ENCODE measurements at regions not wholly inside any gene's neighbourhood (a gene's known extent, or its start where the extent isn't known, plus 50 kb on each side); places are given as distances from the start of the nearest gene placed in this dataset.

- no peaks in the 10 kb centered on the region for H4K20me1 ChIP-seq (ENCODE audit: control insufficient read depth, insufficient read depth)
- TF ChIP-seq ZZZ3 (IDR thresholded peaks at IDR 0.05; ENCODE audit: control insufficient read depth, insufficient read length, low read depth): no peak
- no peak for TF ChIP-seq BHLHE40 (IDR thresholded peaks at IDR 0.05; ENCODE audit: borderline replicate concordance in 1 of 2, low read depth in 2 of 2, low read length in 1 of 2)
- no peak for TF ChIP-seq TCF7 (IDR thresholded peaks at IDR 0.05; ENCODE audit: borderline replicate concordance)
- TF ChIP-seq ZNF622 (IDR thresholded peaks at IDR 0.05): no peak
- no peak for TF ChIP-seq ZBTB40 (IDR thresholded peaks at IDR 0.05; ENCODE audit: borderline replicate concordance)
- TF ChIP-seq NBN (IDR thresholded peaks at IDR 0.05): no peak
- no peak for TF ChIP-seq TBL1XR1 (IDR thresholded peaks at IDR 0.05; ENCODE audit: low read depth, low read length)
- TF ChIP-seq MYB (IDR thresholded peaks at IDR 0.05; ENCODE audit: borderline replicate concordance, low read depth, low read length): no peak
- no peak for TF ChIP-seq SMAD5 (IDR thresholded peaks at IDR 0.05; ENCODE audit: low read depth)
- TF ChIP-seq STAT3 (IDR thresholded peaks at IDR 0.05; ENCODE audit: low read depth, low read length): no peak
- no peak for TF ChIP-seq ZBED1 (IDR thresholded peaks at IDR 0.05; ENCODE audit: borderline replicate concordance)
- TF ChIP-seq SREBF2 (IDR thresholded peaks at IDR 0.05; ENCODE audit: low read length): no peak
- TF ChIP-seq SMARCA5 (IDR thresholded peaks at IDR 0.05): no peak
- TF ChIP-seq PBX3 (IDR thresholded peaks at IDR 0.05; ENCODE audit: insufficient replicate concordance, low read depth, low read length): no peak
- no peak for TF ChIP-seq ATF3 (IDR thresholded peaks at IDR 0.05; ENCODE audit: borderline replicate concordance, extremely low read depth, low read depth, low read length)
- no peak for TF ChIP-seq IRF4 (IDR thresholded peaks at IDR 0.05; ENCODE audit: low read depth, low read length)
- no peak for TF ChIP-seq HSF1 (IDR thresholded peaks at IDR 0.05; ENCODE audit: low read depth, low read length)
- TF ChIP-seq BCL11A (IDR thresholded peaks at IDR 0.05; ENCODE audit: low read depth, low read length): no peak
- no peak for TF ChIP-seq IRF5 (IDR thresholded peaks at IDR 0.05; ENCODE audit: borderline replicate concordance)
Observed at GRCh38 chr2:134029418-134029817, 224.5 kb upstream of the MGAT5 start.

More at GRCh38 chr2:134029418-134029817, 224.5 kb upstream of the MGAT5 start:
- Histone ChIP-seq H3K79me2 (ENCODE audit: control insufficient read depth, insufficient read depth, low read length) (no peaks in the 10 kb centered on the region), H3K27me3 (replicated peaks in 1 of 2; ENCODE audit: control insufficient read depth in 2 of 2, insufficient read depth in 2 of 2, low read length in 1 of 2) (no peaks in the 10 kb centered on the region; a peak in 1 of 4 replicates), H3K9me3 (replicated peaks; ENCODE audit: control insufficient read depth, insufficient read depth, low read length) (no peaks in the 10 kb centered on the region), H3K4me2 (ENCODE audit: control insufficient read depth, insufficient read depth) (no peak overlapping the region), H2AFZ (ENCODE audit: control insufficient read depth, low read depth, low read length) (no peak overlapping the region), H3K4me3 (no peak overlapping the region), H3K4me1 (ENCODE audit: control insufficient read depth, insufficient read depth, low read length) (no peaks in the 10 kb centered on the region), H3K9ac (ENCODE audit: control insufficient read depth, insufficient read depth, low read length) (no peak overlapping the region), H3K27ac (ENCODE audit: control insufficient read depth, insufficient read depth) (no peak overlapping the region), H3K36me3 (ENCODE audit: control insufficient read depth in 2 of 2, insufficient read depth in 2 of 2, low read length in 1 of 2) (no peaks in the 10 kb centered on the region)
- WGBS (ENCODE audit: insufficient coverage, insufficient replicate concordance, low lambda C conversion rate, missing lambda C conversion rate): 54% methylated on average over 6 of the region's 6 CpGs
- ChIA-PET RAD21 (ENCODE audit: unreplicated experiment) (no interaction called here), SMC1A (ENCODE audit: uncharacterized antibody, unreplicated experiment) (no interaction called here), POLR2A (no interaction called here), CTCF (no interaction called here)
- in situ Hi-C loops (cut with MboI): no loop called here
- DNase-seq (ENCODE audit: low read depth, low spot score) (no peak), FAIRE-seq (no peak), ATAC-seq (no peak)
- no TSS peak for BruUV-seq (replicated peaks)
- intact Hi-C loops (cut with micrococcal nuclease; ENCODE audit: unreplicated experiment): no loop called here

Data from GM12878 (cell line).